ENCODE measurements at regions not wholly inside any gene's neighbourhood (a gene's known extent, or its start where the extent isn't known, plus 50 kb on each side); places are given as distances from the start of the nearest gene placed in this dataset.

- DNase-seq (ENCODE audit: low read depth in 2 of 2) = no peak
Observed at GRCh38 chr5:2335733-2336515, 415.6 kb downstream of the IRX2 start.

- no peak for DNase-seq (ENCODE audit: low read depth in 2 of 2)
Observed at GRCh38 chr5:2335125-2335732, 416.2 kb downstream of the IRX2 start.

GRCh38 chr5:2334719-2335118, 416.8 kb downstream of the IRX2 start:
- DNase-seq (ENCODE audit: low read depth in 2 of 2) = no peak

GRCh38 chr5:2333291-2333690, 418.2 kb downstream of the IRX2 start:
- DNase-seq (ENCODE audit: low read depth in 2 of 2) = no peak

GRCh38 chr5:2332521-2332920, 419.0 kb downstream of the IRX2 start:
- no peak for DNase-seq (ENCODE audit: low read depth in 2 of 2)

GRCh38 chr5:2330325-2331130, 420.9 kb downstream of the IRX2 start:
- DNase-seq (ENCODE audit: low read depth in 2 of 2) = no peak

- no peak for DNase-seq (ENCODE audit: low read depth in 2 of 2)
Observed at GRCh38 chr5:2329741-2330140, 421.7 kb downstream of the IRX2 start.

GRCh38 chr5:2326601-2327000, 424.9 kb downstream of the IRX2 start:
- DNase-seq (ENCODE audit: low read depth in 2 of 2) = no peak

- DNase-seq (ENCODE audit: low read depth in 2 of 2) = no peak
Observed at GRCh38 chr5:2324788-2325187, 426.7 kb downstream of the IRX2 start.

- no peak for DNase-seq (ENCODE audit: low read depth in 2 of 2)
Observed at GRCh38 chr5:2320611-2321010, 430.9 kb downstream of the IRX2 start.

GRCh38 chr5:2317540-2317939, 433.9 kb downstream of the IRX2 start:
- no peak for DNase-seq (ENCODE audit: low read depth in 2 of 2)

GRCh38 chr5:2311851-2312250, 429.1 kb upstream of the IRX4 start:
- no peak for DNase-seq (ENCODE audit: low read depth in 2 of 2)

- no peak for DNase-seq (ENCODE audit: low read depth in 2 of 2)
Observed at GRCh38 chr5:2310946-2311345, 428.2 kb upstream of the IRX4 start.

- no peak for DNase-seq (ENCODE audit: low read depth in 2 of 2)
Observed at GRCh38 chr5:2307631-2308030, 424.9 kb upstream of the IRX4 start.

GRCh38 chr5:2306711-2307110, 424.0 kb upstream of the IRX4 start:
- no peak for DNase-seq (ENCODE audit: low read depth in 2 of 2)

- DNase-seq (ENCODE audit: low read depth in 2 of 2) = no peak
Observed at GRCh38 chr5:2303431-2304100, 420.8 kb upstream of the IRX4 start.

- DNase-seq (ENCODE audit: low read depth in 2 of 2) = no peak
Observed at GRCh38 chr5:2302169-2302568, 419.4 kb upstream of the IRX4 start.

GRCh38 chr5:2300861-2301574, 418.3 kb upstream of the IRX4 start:
- DNase-seq (ENCODE audit: low read depth in 2 of 2) = no peak

- no peak for DNase-seq (ENCODE audit: low read depth in 2 of 2)
Observed at GRCh38 chr5:2300421-2300820, 417.7 kb upstream of the IRX4 start.

- DNase-seq (ENCODE audit: low read depth in 2 of 2) = no peak
Observed at GRCh38 chr5:2299388-2300220, 416.9 kb upstream of the IRX4 start.

GRCh38 chr5:2298781-2299180, 416.1 kb upstream of the IRX4 start:
- no peak for DNase-seq (ENCODE audit: low read depth in 2 of 2)

All from stimulated activated CD4-positive, alpha-beta T cell treated with anti-CD3 and anti-CD28 coated beads, Interleukin-4, amount 100 ng/mL, for 48 hours (primary cell).